Thymus (tissue), 11 donors: ENCODE measurements at regions not wholly inside any gene's neighbourhood (a gene's known extent, or its start where the extent isn't known, plus 50 kb on each side); places are given as distances from the start of the nearest gene placed in this dataset.

Experiments
- DNase-seq, 9 donors: peaks; one replicate each; pipeline ENCODE4 v3.0.0-alpha.2; 2013; ENCODE audit warnings: low spot score in 9 of 9, low read depth in 6 of 9, missing footprints in 1 of 9
- H3K27ac ChIP-seq, 2 donors: one replicate each; pipeline ENCODE4 v1.5.1; 2013; ENCODE audit warnings: control low read depth in 1 of 2, low read depth in 1 of 2, low read length in 1 of 2, mild to moderate bottlenecking in 1 of 2, moderate library complexity in 1 of 2
- H3K27me3 ChIP-seq, 2 donors: one replicate each; pipeline ENCODE4 v1.5.1; 2013; ENCODE audit warnings: low read length in 1 of 2; ENCODE audit not compliant: control insufficient read depth in 2 of 2, insufficient read depth in 1 of 2
- H3K36me3 ChIP-seq, 2 donors: one replicate each; pipeline ENCODE4 v1.5.1; 2013; ENCODE audit warnings: low read length in 1 of 2, mild to moderate bottlenecking in 1 of 2, moderate library complexity in 1 of 2; ENCODE audit not compliant: control insufficient read depth in 2 of 2, insufficient read depth in 2 of 2
- H3K4me1 ChIP-seq, 2 donors: one replicate each; pipeline ENCODE4 v1.5.1; 2013; ENCODE audit warnings: low read length in 2 of 2; ENCODE audit not compliant: control insufficient read depth in 2 of 2, insufficient read depth in 2 of 2
- H3K4me3 ChIP-seq, 2 donors: one replicate each; pipeline ENCODE4 v1.5.1; 2013; ENCODE audit warnings: low read length in 2 of 2, control low read depth in 1 of 2, mild to moderate bottlenecking in 1 of 2
- H3K9me3 ChIP-seq, 2 donors: one replicate each; pipeline ENCODE4 v1.5.1; 2013; ENCODE audit warnings: low read length in 1 of 2, mild to moderate bottlenecking in 1 of 2; ENCODE audit not compliant: control insufficient read depth in 2 of 2, insufficient read depth in 1 of 2
- WGBS: extraction: QIAGEN DNeasy Blood & Tissue Kit; methylation state at CpG from one replicate; pipeline ENCODE4 v1.1.7; 2013; 5-methylcytosine and 5-hydroxymethylcytosine counted together
- donor health status: healthy.

- H3K27ac ChIP-seq = no peak overlapping the region
- no peak for DNase-seq
- 92% methylated on average over 3 of the region's 3 CpGs for WGBS
- no peaks in the 10 kb centered on the region for H3K9me3 ChIP-seq
- H3K4me3 ChIP-seq = no peak overlapping the region
- no peaks in the 10 kb centered on the region for H3K36me3 ChIP-seq
- peaks cover 3 to 13% of the 10 kb centered on the region in 2 donors for H3K4me1 ChIP-seq
- no peaks in the 10 kb centered on the region for H3K27me3 ChIP-seq
These were observed 81.4 kb downstream of the ACAA2 start for GRCh38 chr18:49731860-49732311.

GRCh38 chr18:49731421-49731841 lies 81.9 kb downstream of the ACAA2 start:
- 94% methylated on average over 5 of the region's 5 CpGs for WGBS

DNA sequence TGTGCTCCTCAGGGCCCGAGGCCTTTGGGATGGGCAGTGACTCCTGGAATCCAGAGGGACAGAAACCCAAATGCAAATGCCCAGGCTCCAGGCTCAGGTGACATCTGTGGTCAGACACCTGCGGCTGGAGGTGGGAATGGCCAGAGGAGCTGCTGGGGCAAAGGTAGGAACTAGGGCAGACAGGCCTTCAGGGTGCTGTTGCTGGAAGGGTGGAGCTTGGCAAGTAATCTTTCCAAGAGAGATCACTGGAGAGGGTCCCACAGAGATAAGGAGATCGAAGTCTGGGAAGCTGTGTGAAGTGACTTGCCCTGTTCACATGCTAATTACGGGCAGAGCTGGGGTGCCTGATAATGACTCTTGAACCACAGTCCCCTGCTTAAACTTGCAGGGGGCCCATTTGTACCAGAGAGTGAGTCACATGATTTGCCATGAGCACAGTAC lies 82.4 kb downstream of the ACAA2 start:
- Histone ChIP-seq H3K27ac (peak overlapping the region in 1 of 2 donors; percentile 55), H3K4me1 (peaks cover 3 to 13% of the 10 kb centered on the region in 2 donors), H3K36me3 (no peaks in the 10 kb centered on the region), H3K27me3 (no peaks in the 10 kb centered on the region), H3K9me3 (no peaks in the 10 kb centered on the region), H3K4me3 (no peak overlapping the region)
- 89% methylated on average over 4 of the region's 4 CpGs for WGBS
- no peak for DNase-seq

More at GRCh38 chr18:49731421-49731841, 81.9 kb downstream of the ACAA2 start:
- Histone ChIP-seq H3K9me3 (no peaks in the 10 kb centered on the region), H3K27ac (peak overlapping the region in 1 of 2 donors; percentile 55), H3K4me3 (no peak overlapping the region), H3K4me1 (peaks cover 3 to 13% of the 10 kb centered on the region in 2 donors), H3K36me3 (no peaks in the 10 kb centered on the region), H3K27me3 (no peaks in the 10 kb centered on the region)
- no peak for DNase-seq

DNA sequence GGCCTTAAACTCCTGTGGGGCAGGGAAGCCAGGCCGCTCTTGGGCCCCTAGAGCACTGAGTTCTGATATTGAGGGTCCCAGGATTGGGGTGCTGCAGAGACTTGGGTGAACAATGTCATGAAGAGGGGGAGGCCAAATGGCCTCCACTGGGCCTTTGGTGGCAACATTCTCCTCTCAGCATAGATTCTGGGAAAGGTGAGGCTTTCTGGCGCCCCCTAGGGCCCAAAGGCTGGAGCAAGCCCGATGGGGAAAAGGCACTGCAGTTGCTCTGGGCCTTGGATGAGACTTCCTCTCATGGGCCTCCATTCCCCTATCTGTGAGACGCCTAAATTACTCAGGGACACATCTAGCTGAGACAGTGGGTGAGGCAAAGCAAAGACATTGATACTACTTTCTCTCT lies 84.8 kb downstream of the ACAA2 start:
- Histone ChIP-seq H3K9me3 (no peaks in the 10 kb centered on the region), H3K4me1 (peaks cover 3 to 13% of the 10 kb centered on the region in 2 donors), H3K4me3 (no peak overlapping the region), H3K36me3 (no peaks in the 10 kb centered on the region), H3K27ac (no peak overlapping the region), H3K27me3 (peaks cover 0 to 3% of the 10 kb centered on the region in 2 donors)
- 48% methylated on average over 4 of the region's 4 CpGs for WGBS
- peak in 2 of 9 donors; percentile 11 to 15 for DNase-seq

DNA sequence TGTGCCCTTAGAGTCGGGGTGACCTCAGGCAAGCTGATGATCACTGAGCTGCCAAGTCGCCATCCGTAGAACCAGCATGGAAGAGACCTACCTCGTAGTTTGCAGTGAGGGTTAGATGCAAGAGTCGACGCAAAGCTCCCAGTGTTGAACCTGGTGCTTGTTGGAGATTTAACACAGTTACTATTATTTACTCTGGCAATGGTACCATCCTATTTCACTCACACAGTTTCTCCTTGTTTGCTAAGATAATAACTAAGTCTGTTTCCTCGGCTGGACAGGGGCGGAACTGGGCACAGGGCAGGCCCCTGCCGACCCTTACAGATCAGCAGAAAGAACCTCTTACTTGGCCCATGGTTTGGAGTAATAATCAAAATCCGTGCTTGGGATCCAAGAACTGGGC lies 85.5 kb downstream of the ACAA2 start:
- Histone ChIP-seq H3K4me3 (no peak overlapping the region), H3K27me3 (peaks cover 0 to 5% of the 10 kb centered on the region in 2 donors), H3K36me3 (no peaks in the 10 kb centered on the region), H3K9me3 (no peaks in the 10 kb centered on the region), H3K27ac (no peak overlapping the region), H3K4me1 (peaks cover 3 to 13% of the 10 kb centered on the region in 2 donors)
- no peak for DNase-seq
- WGBS = 91% methylated on average over 10 of the region's 10 CpGs

- no peak overlapping the region for H3K4me3 ChIP-seq
- H3K4me1 ChIP-seq = peaks cover 3 to 13% of the 10 kb centered on the region in 2 donors
- H3K27ac ChIP-seq = no peak overlapping the region
- 94% methylated on average over 1 of the region's 1 CpG for WGBS
- H3K36me3 ChIP-seq = no peaks in the 10 kb centered on the region
- DNase-seq = no peak
- no peaks in the 10 kb centered on the region for H3K9me3 ChIP-seq
- peaks cover 0 to 5% of the 10 kb centered on the region in 2 donors for H3K27me3 ChIP-seq
These were observed 86.7 kb downstream of the ACAA2 start for GRCh38 chr18:49726675-49726963.

DNA sequence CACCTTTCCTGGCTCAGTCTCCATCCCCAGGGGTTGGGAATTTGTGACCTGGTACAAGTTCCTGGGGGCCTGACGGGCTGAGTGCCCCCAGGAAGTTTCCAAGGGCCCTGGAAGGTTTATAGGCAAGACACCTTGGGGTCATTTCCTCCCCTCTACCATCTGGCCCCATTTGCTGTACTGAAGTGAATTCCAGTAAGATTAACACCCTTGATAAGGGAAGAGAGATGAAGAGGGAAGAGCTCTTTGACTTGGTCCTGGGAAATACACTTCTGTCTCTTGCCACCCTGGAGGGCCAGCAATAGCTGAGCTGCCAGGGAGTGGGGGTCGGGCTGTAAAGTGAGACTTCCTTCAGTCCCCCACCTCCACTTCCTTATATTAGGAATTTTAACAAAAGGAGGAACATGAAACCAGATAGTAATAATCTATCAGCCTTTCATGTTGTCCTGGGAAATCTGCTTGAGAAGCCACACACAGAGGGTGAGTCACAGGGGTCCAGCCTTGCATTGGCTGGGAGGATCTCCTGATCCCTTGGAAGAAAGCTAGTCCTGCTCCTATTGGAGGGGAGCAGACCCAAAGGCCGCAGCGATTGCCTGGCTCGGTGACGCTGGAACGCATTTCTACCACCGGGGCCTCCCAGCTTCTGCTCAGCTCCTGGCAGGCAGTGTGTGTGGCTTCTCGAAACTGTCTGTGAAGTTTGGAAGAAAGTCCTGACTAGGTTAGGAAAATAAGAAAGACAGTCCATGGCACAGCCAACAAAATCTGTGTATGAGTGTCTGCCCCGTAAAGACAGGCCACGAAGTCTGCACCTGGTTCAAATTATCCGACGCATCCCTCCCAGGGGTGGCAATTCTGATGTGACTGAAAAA lies 87.3 kb downstream of the ACAA2 start:
- Histone ChIP-seq H3K4me3 (no peak overlapping the region), H3K9me3 (no peaks in the 10 kb centered on the region), H3K4me1 (peaks cover 3 to 9% of the 10 kb centered on the region in 2 donors), H3K27ac (no peak overlapping the region), H3K27me3 (peaks cover 0 to 5% of the 10 kb centered on the region in 2 donors), H3K36me3 (no peaks in the 10 kb centered on the region)
- no peak for DNase-seq
- WGBS = 84% methylated on average over 13 of the region's 13 CpGs

DNA sequence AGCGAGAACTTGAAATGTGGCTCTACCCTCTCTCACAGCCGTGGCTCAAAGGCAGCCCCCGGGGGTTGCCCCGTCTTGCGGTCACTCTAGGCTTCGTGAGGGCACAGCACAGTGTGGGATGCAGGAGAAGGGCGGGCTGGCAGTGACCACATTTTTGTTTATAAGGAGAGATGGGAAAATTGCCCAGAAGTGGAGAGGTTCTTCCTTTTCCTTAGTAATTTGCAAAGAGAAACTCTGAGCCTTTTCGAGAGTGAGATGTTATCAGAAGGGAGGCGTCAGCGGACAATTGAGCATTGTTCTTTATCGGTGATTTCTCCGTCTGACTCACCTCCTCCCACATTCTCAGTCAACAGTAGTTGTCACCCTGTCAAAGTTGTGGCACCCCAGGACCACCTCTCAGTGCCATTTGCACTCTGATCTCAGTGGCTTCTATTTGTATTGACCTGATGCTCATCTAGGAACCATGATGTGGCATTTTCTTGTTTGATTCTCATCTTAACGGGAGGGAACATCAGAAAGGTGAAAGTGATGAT lies 89.6 kb downstream of the ACAA2 start:
- H3K27me3 ChIP-seq = peaks cover 0 to 5% of the 10 kb centered on the region in 2 donors
- no peaks in the 10 kb centered on the region for H3K4me1 ChIP-seq
- DNase-seq = no peak
- H3K27ac ChIP-seq = no peak overlapping the region
- no peaks in the 10 kb centered on the region for H3K9me3 ChIP-seq
- H3K36me3 ChIP-seq = no peaks in the 10 kb centered on the region
- WGBS = 50% methylated on average over 13 of the region's 13 CpGs
- H3K4me3 ChIP-seq = no peak overlapping the region

DNA sequence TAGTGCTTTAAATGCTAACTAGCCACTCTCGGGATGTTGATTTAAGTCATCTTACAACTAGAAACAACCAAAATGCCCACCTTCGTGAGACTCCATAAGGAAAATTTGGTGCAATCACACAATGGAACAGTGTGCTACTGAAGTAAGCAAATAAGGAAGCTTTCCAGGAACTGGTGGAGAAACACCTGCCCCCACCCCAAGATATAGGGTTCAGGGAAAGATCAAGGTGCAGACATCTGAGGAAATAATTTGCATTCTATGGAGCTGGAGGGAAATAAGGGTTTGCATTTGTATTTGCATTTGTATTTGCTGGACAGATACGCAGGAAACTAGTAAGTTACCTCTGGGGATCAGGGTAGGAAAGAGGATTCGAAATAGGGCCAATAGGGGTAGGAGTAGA lies 90.9 kb downstream of the ACAA2 start:
- no peaks in the 10 kb centered on the region for H3K4me1 ChIP-seq
- H3K27ac ChIP-seq = no peak overlapping the region
- H3K36me3 ChIP-seq = no peaks in the 10 kb centered on the region
- peaks cover 0 to 5% of the 10 kb centered on the region in 2 donors for H3K27me3 ChIP-seq
- no peak for DNase-seq
- no peaks in the 10 kb centered on the region for H3K9me3 ChIP-seq
- H3K4me3 ChIP-seq = no peak overlapping the region
- 71% methylated on average over 4 of the region's 4 CpGs for WGBS
